Activated effector memory CD4-positive, alpha-beta T cell treated with Interleukin-2 at 50 U/mL for 16 hours (primary cell): ENCODE measurements at regions not wholly inside any gene's neighbourhood (a gene's known extent, or its start where the extent isn't known, plus 50 kb on each side); places are given as distances from the start of the nearest gene placed in this dataset.

Experiments
- DNase-seq: peaks from one replicate; pipeline ENCODE4 v3.0.0-alpha.2; 2020

GRCh38 chr21:28783641-28784185 lies 209.0 kb downstream of the LTN1 start:
- no peak for DNase-seq

GRCh38 chr21:28781602-28782276 lies 210.9 kb downstream of the LTN1 start:
- DNase-seq: no peak

GRCh38 chr21:28779914-28780313 lies 212.8 kb downstream of the LTN1 start:
- DNase-seq: no peak

GRCh38 chr21:28776251-28776650 lies 216.4 kb downstream of the LTN1 start:
- DNase-seq: no peak

GRCh38 chr21:28775071-28775470 lies 217.6 kb downstream of the LTN1 start:
- DNase-seq: no peak

- no peak for DNase-seq
These were observed 219.6 kb downstream of the LTN1 start for GRCh38 chr21:28773036-28773435.

GRCh38 chr21:28771790-28772501 lies 220.7 kb downstream of the LTN1 start:
- no peak for DNase-seq

- DNase-seq: no peak
These were observed 221.6 kb downstream of the LTN1 start for GRCh38 chr21:28770867-28771661.

- DNase-seq: no peak
These were observed 223.0 kb downstream of the LTN1 start for GRCh38 chr21:28769683-28770082.

- DNase-seq: no peak
These were observed 223.9 kb downstream of the LTN1 start for GRCh38 chr21:28768753-28769152.

- DNase-seq: no peak
These were observed 225.2 kb downstream of the LTN1 start for GRCh38 chr21:28767523-28767922.

GRCh38 chr21:28763809-28764418 lies 228.8 kb downstream of the LTN1 start:
- DNase-seq: no peak

GRCh38 chr21:28762357-28762735 lies 230.3 kb downstream of the LTN1 start:
- DNase-seq: no peak

GRCh38 chr21:28761674-28762356 lies 230.9 kb downstream of the LTN1 start:
- DNase-seq: no peak

GRCh38 chr21:28758883-28759242 lies 233.8 kb downstream of the LTN1 start:
- DNase-seq: no peak

GRCh38 chr21:28758042-28758882 lies 234.4 kb downstream of the LTN1 start:
- no peak for DNase-seq

GRCh38 chr21:28754862-28755261 lies 237.8 kb downstream of the LTN1 start:
- DNase-seq: no peak

- DNase-seq: no peak
These were observed 238.5 kb downstream of the LTN1 start for GRCh38 chr21:28754127-28754611.

GRCh38 chr21:28752131-28752530 lies 240.5 kb downstream of the LTN1 start:
- DNase-seq: no peak

- DNase-seq: no peak
These were observed 241.5 kb downstream of the LTN1 start for GRCh38 chr21:28751176-28751575.

- DNase-seq: no peak
These were observed 242.1 kb downstream of the LTN1 start for GRCh38 chr21:28750565-28750964.
